Activated B cell treated with CpG ODN at 0.5 μM for 24 hours (primary cell): ENCODE measurements at regions not wholly inside any gene's neighbourhood (a gene's known extent, or its start where the extent isn't known, plus 50 kb on each side); places are given as distances from the start of the nearest gene placed in this dataset.

Source experiments
- ATAC-seq: fragments of 200-7000 bp; cut with Tn5 transposase; one replicate; pipeline ENCODE4 v1.10.0; 2021; ENCODE audit warnings: low read depth, mild to moderate bottlenecking, moderate library complexity
- CTCF ChIA-PET: fragments of 350-600 bp; sonication (Branson Sonifier 250); formaldehyde crosslinking; loops from one replicate; lab custom pipeline; 2021; ENCODE audit warnings: antibody characterized with exemption; lab: Charles Lee
- POLR2A ChIA-PET: fragments of 350-600 bp; sonication (Branson Sonifier 250); formaldehyde crosslinking; loops from one replicate; lab custom pipeline; 2021; ENCODE audit warnings: antibody characterized with exemption; lab: Charles Lee
- DNase-seq: peaks from one replicate; pipeline ENCODE4 v3.0.0; 2022
- H3K27ac Mint-ChIP-seq: one replicate; pipeline ENCODE4 v1.8.0; 2020; ENCODE audit warnings: mixed read lengths
- H3K27me3 Mint-ChIP-seq: one replicate; pipeline ENCODE4 v1.8.0; 2021; ENCODE audit warnings: mixed read lengths
- H3K36me3 Mint-ChIP-seq: one replicate; pipeline ENCODE4 v1.8.0; 2021; ENCODE audit warnings: low read depth, mixed read lengths
- H3K4me1 Mint-ChIP-seq: one replicate; pipeline ENCODE4 v1.8.0; 2021; ENCODE audit warnings: mixed read lengths
- H3K4me3 Mint-ChIP-seq: one replicate; pipeline ENCODE4 v1.8.0; 2020; ENCODE audit warnings: mild to moderate bottlenecking, mixed read lengths
- H3K9me3 Mint-ChIP-seq: one replicate; pipeline ENCODE4 v1.8.0; 2020; ENCODE audit warnings: mixed read lengths
- CTCF ChIP-seq: fragments of 200-600 bp; IDR thresholded peaks from one replicate; pipeline ENCODE4 v1.8.0; 2022; ENCODE audit warnings: antibody characterized with exemption, mild to moderate bottlenecking
- intact Hi-C: fragments of 100-400 bp; cut with micrococcal nuclease; formaldehyde crosslinking; loops from one replicate; pipeline ENCODE4 v1.15.1; 2024

- POLR2A ChIA-PET: no interaction called here
- H3K9me3 Mint-ChIP-seq: no peaks in the 10 kb centered on the region
- no peaks in the 10 kb centered on the region for H3K27me3 Mint-ChIP-seq
- no peaks in the 10 kb centered on the region for H3K36me3 Mint-ChIP-seq
- intact Hi-C loops: no loop called here
- H3K4me3 Mint-ChIP-seq: no peak overlapping the region
- CTCF ChIA-PET: interaction anchor here (1.1 kb wide), 1 partner anchor 11 kb away, joined by 5 read pairs; no protein-coding TSS in a partner anchor
- H3K4me1 Mint-ChIP-seq: peaks cover 12% of the 10 kb centered on the region
- DNase-seq: no peak
- TF ChIP-seq CTCF: no peak
- ATAC-seq: no peak
- H3K27ac Mint-ChIP-seq: no peak overlapping the region
Observed at GRCh38 chr21:16194788-16195537, 465.2 kb downstream of the USP25 start.

- POLR2A ChIA-PET: no interaction called here
- TF ChIP-seq CTCF: no peak
- CTCF ChIA-PET: no interaction called here
- Mint-ChIP-seq H3K27me3 (no peaks in the 10 kb centered on the region), H3K4me3 (no peak overlapping the region), H3K36me3 (no peaks in the 10 kb centered on the region), H3K27ac (no peak overlapping the region), H3K4me1 (peaks cover 12% of the 10 kb centered on the region), H3K9me3 (no peaks in the 10 kb centered on the region)
- intact Hi-C loops: no loop called here
- ATAC-seq (no peak), DNase-seq (no peak)
Observed at GRCh38 chr21:16195538-16195910, 465.7 kb downstream of the USP25 start.

- Mint-ChIP-seq H3K9me3 (no peaks in the 10 kb centered on the region), H3K4me1 (peaks cover 12% of the 10 kb centered on the region), H3K27me3 (no peaks in the 10 kb centered on the region), H3K4me3 (no peak overlapping the region), H3K27ac (no peak overlapping the region), H3K36me3 (no peaks in the 10 kb centered on the region)
- intact Hi-C loops: no loop called here
- no peak for DNase-seq
- no peak for ATAC-seq
- ChIA-PET CTCF (no interaction called here), POLR2A (no interaction called here)
- no peak for TF ChIP-seq CTCF
Observed at GRCh38 chr21:16196001-16196400, 466.2 kb downstream of the USP25 start.

- no peak overlapping the region for H3K27ac Mint-ChIP-seq
- no peak for TF ChIP-seq CTCF
- no peaks in the 10 kb centered on the region for H3K36me3 Mint-ChIP-seq
- no peak for ATAC-seq
- DNase-seq: no peak
- ChIA-PET POLR2A (no interaction called here), CTCF (no interaction called here)
- no peaks in the 10 kb centered on the region for H3K27me3 Mint-ChIP-seq
- H3K4me1 Mint-ChIP-seq: peaks cover 12% of the 10 kb centered on the region
- intact Hi-C loops: no loop called here
- H3K4me3 Mint-ChIP-seq: no peak overlapping the region
- no peaks in the 10 kb centered on the region for H3K9me3 Mint-ChIP-seq
Observed at GRCh38 chr21:16198546-16198945, 468.8 kb downstream of the USP25 start.

GRCh38 chr21:16199539-16199938 lies 469.8 kb downstream of the USP25 start:
- no peak overlapping the region for H3K27ac Mint-ChIP-seq
- no peak overlapping the region for H3K4me3 Mint-ChIP-seq
- intact Hi-C loops: no loop called here
- no peaks in the 10 kb centered on the region for H3K27me3 Mint-ChIP-seq
- TF ChIP-seq CTCF: no peak
- ChIA-PET POLR2A (no interaction called here), CTCF (no interaction called here)
- H3K36me3 Mint-ChIP-seq: no peaks in the 10 kb centered on the region
- no peaks in the 10 kb centered on the region for H3K9me3 Mint-ChIP-seq
- H3K4me1 Mint-ChIP-seq: peaks cover 8% of the 10 kb centered on the region
- ATAC-seq (no peak), DNase-seq (no peak)
